HG02938 (cell line): ENCODE measurements at regions not wholly inside any gene's neighbourhood (a gene's known extent, or its start where the extent isn't known, plus 50 kb on each side); places are given as distances from the start of the nearest gene placed in this dataset.

Experiments used
- ATAC-seq: cut with Tn5 transposase; IDR thresholded peaks from one replicate; pipeline ENCODE4 v1.9.1; 2021; ENCODE audit warnings: mild to moderate bottlenecking, moderate library complexity; ENCODE audit not compliant: unreplicated experiment

- no peak for ATAC-seq
Observed at GRCh38 chr11:15888556-15889345, 467.6 kb downstream of the SOX6 start.

- no peak for ATAC-seq
Observed at GRCh38 chr11:15889363-15890030, 466.8 kb downstream of the SOX6 start.

GRCh38 chr11:15890031-15890713 is 466.2 kb downstream of the SOX6 start:
- ATAC-seq = no peak

GRCh38 chr11:15893080-15893492 is 463.3 kb downstream of the SOX6 start:
- ATAC-seq = no peak

GRCh38 chr11:15896026-15896425 is 460.3 kb downstream of the SOX6 start:
- ATAC-seq = no peak

- ATAC-seq = no peak
Observed at GRCh38 chr11:15896530-15896929, 459.8 kb downstream of the SOX6 start.

- ATAC-seq = no peak
Observed at GRCh38 chr11:15897211-15897960, 459.0 kb downstream of the SOX6 start.

- no peak for ATAC-seq
Observed at GRCh38 chr11:15901054-15901453, 455.3 kb downstream of the SOX6 start.

- ATAC-seq = no peak
Observed at GRCh38 chr11:15901790-15902189, 454.6 kb downstream of the SOX6 start.

- no peak for ATAC-seq
Observed at GRCh38 chr11:15903246-15903645, 453.1 kb downstream of the SOX6 start.

GRCh38 chr11:15905366-15906104 is 450.8 kb downstream of the SOX6 start:
- no peak for ATAC-seq

GRCh38 chr11:15906481-15907035 is 449.8 kb downstream of the SOX6 start:
- no peak for ATAC-seq

- no peak for ATAC-seq
Observed at GRCh38 chr11:15907806-15908205, 448.5 kb downstream of the SOX6 start.

GRCh38 chr11:15909937-15910598 is 446.3 kb downstream of the SOX6 start:
- no peak for ATAC-seq

- no peak for ATAC-seq
Observed at GRCh38 chr11:15910761-15911160, 445.6 kb downstream of the SOX6 start.

GRCh38 chr11:15911377-15912044 is 444.8 kb downstream of the SOX6 start:
- ATAC-seq = no peak

GRCh38 chr11:15912291-15912690 is 444.1 kb downstream of the SOX6 start:
- no peak for ATAC-seq

- ATAC-seq = no peak
Observed at GRCh38 chr11:15912825-15913224, 443.5 kb downstream of the SOX6 start.

GRCh38 chr11:15913261-15913660 is 443.1 kb downstream of the SOX6 start:
- no peak for ATAC-seq
